DOHH2 (cell line): ENCODE measurements at regions not wholly inside any gene's neighbourhood (a gene's known extent, or its start where the extent isn't known, plus 50 kb on each side); places are given as distances from the start of the nearest gene placed in this dataset.

Source experiments
- H3F3A ChIP-seq: fragments of 200-600 bp; sonication (generic), shearing (Covaris generic); 2 replicates; pipeline ENCODE4 v1.6.0; 2016; ENCODE audit warnings: antibody characterized with exemption, mild to moderate bottlenecking; ENCODE audit not compliant: control insufficient read depth, insufficient read depth
- H3K27ac ChIP-seq: fragments of 200-600 bp; sonication (generic); 2 replicates; pipeline ENCODE4 v1.5.1; 2014; ENCODE audit warnings: low read depth, mild to moderate bottlenecking, low read length, moderate library complexity
- H3K27me3 ChIP-seq: fragments of 200-600 bp; sonication (generic); 2 replicates; pipeline ENCODE4 v1.6.1; 2014; ENCODE audit warnings: mild to moderate bottlenecking, low read length, mixed read lengths; ENCODE audit not compliant: control insufficient read depth
- H3K36me3 ChIP-seq: fragments of 200-600 bp; sonication (generic); 2 replicates; pipeline ENCODE4 v1.6.1; 2014; ENCODE audit warnings: mild to moderate bottlenecking, low read length, moderate library complexity, mixed read lengths; ENCODE audit not compliant: control insufficient read depth
- H3K4me1 ChIP-seq: fragments of 200-600 bp; sonication (generic); 2 replicates; pipeline ENCODE4 v1.6.1; 2014; ENCODE audit warnings: mild to moderate bottlenecking, low read length, mixed read lengths; ENCODE audit not compliant: control insufficient read depth
- H3K4me2 ChIP-seq: fragments of 200-600 bp; sonication (generic); 2 replicates; pipeline ENCODE4 v1.6.0; 2014; ENCODE audit warnings: mild to moderate bottlenecking, low read length, moderate library complexity
- H3K4me3 ChIP-seq: fragments of 200-600 bp; sonication (generic); 2 replicates; pipeline ENCODE4 v1.5.1; 2014; ENCODE audit warnings: mild to moderate bottlenecking, low read length, mixed read lengths
- H3K79me2 ChIP-seq: fragments of 200-600 bp; sonication (generic); 2 replicates; pipeline ENCODE4 v1.6.1; 2014; ENCODE audit warnings: mild to moderate bottlenecking, low read length, mixed read lengths; ENCODE audit not compliant: control insufficient read depth
- H3K9me2 ChIP-seq: fragments of 200-600 bp; sonication (generic); replicated peaks from 2 replicates; pipeline ENCODE4 v1.6.1; 2014; ENCODE audit warnings: mild to moderate bottlenecking, low read length, mixed read lengths; ENCODE audit not compliant: control insufficient read depth
- H3K9me3 ChIP-seq: fragments of 200-600 bp; sonication (generic); 2 replicates; pipeline ENCODE4 v1.6.1; 2014; ENCODE audit warnings: antibody characterized with exemption, low read length, mixed read lengths; ENCODE audit not compliant: control insufficient read depth, insufficient read depth
- H4K20me1 ChIP-seq: fragments of 200-600 bp; sonication (generic); 2 replicates; pipeline ENCODE4 v1.6.0; 2014; ENCODE audit warnings: low read depth, mild to moderate bottlenecking, antibody characterized with exemption, low read length, moderate library complexity; ENCODE audit not compliant: control insufficient read depth, insufficient read depth
- EZH2phosphoT487 ChIP-seq: fragments of 200-600 bp; sonication (generic); IDR thresholded peaks from 2 replicates; pipeline ENCODE4 v1.6.1; 2017; ENCODE audit warnings: borderline replicate concordance, mild to moderate bottlenecking, antibody characterized with exemption, low read length, moderate library complexity, mixed read lengths
- TF ChIP-seq, protein P1 (sequence below): fragments of 200-600 bp; sonication (generic); IDR thresholded peaks from one replicate; pipeline ENCODE4 v1.5.1; 2014; ENCODE audit warnings: antibody characterized with exemption, mild to moderate bottlenecking, low read depth, low read length; ENCODE audit not compliant: poor library complexity, severe bottlenecking

DNA sequence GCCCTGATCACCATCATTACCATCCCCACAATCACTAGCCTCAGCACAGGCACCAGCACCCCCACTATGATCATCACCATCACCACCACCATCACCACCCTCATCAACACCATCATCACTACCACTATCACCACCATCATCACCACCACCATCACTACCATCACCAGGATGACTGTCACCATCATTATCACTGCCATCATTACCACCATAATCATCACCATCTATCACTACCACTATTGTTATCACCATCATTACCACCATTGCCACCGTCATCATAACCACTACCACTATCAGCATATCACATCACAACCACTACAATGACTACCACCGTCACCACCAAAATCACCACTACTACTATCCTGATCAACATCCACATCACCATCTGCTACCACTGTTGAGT is 57.3 kb upstream of the CASZ1 start:
- Histone ChIP-seq H3K4me3 (no peak overlapping the region), H4K20me1 (no peaks in the 10 kb centered on the region), H3K9me3 (no peaks in the 10 kb centered on the region), H3F3A (no peaks in the 10 kb centered on the region), H3K9me2 (no peaks in the 10 kb centered on the region), H3K79me2 (no peaks in the 10 kb centered on the region), H3K4me2 (no peak overlapping the region), H3K36me3 (no peaks in the 10 kb centered on the region), H3K27ac (no peak overlapping the region), H3K4me1 (no peaks in the 10 kb centered on the region), H3K27me3 (no peaks in the 10 kb centered on the region)
- no peak for TF ChIP-seq EZH2phosphoT487
- TF ChIP-seq, protein P1, sequence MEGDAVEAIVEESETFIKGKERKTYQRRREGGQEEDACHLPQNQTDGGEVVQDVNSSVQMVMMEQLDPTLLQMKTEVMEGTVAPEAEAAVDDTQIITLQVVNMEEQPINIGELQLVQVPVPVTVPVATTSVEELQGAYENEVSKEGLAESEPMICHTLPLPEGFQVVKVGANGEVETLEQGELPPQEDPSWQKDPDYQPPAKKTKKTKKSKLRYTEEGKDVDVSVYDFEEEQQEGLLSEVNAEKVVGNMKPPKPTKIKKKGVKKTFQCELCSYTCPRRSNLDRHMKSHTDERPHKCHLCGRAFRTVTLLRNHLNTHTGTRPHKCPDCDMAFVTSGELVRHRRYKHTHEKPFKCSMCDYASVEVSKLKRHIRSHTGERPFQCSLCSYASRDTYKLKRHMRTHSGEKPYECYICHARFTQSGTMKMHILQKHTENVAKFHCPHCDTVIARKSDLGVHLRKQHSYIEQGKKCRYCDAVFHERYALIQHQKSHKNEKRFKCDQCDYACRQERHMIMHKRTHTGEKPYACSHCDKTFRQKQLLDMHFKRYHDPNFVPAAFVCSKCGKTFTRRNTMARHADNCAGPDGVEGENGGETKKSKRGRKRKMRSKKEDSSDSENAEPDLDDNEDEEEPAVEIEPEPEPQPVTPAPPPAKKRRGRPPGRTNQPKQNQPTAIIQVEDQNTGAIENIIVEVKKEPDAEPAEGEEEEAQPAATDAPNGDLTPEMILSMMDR = no peak

DNA sequence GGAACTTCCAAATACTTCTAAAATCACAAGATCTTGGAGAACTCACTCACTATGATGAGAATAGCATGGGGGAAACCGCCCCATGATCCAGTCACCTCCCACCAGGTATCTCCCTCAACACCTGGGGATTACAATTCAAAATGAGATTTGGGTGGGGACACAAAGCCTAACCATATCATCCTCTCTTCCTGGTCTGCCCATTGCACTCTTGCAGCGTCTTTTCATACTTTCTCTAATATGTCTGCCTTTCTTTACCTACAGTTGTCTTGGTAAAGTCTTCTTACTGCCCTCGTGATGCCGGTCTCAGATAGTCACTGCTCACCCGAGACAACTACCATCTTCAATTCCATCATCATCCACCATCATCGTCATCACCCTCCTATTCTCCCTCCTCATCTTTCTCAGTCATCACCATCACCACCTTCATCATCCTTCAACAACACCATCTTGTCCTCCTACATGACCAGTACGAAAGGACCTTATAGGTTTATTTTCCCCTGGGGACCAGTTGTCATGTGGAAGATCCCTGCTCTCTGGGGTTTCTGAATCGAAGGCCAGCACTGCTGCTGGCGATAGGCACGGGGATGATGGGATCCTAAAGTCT is 58.5 kb upstream of the CASZ1 start:
- H3K36me3 ChIP-seq = no peaks in the 10 kb centered on the region
- no peaks in the 10 kb centered on the region for H3K79me2 ChIP-seq
- TF ChIP-seq, protein P1 = no peak
- TF ChIP-seq EZH2phosphoT487 = no peak

DNA sequence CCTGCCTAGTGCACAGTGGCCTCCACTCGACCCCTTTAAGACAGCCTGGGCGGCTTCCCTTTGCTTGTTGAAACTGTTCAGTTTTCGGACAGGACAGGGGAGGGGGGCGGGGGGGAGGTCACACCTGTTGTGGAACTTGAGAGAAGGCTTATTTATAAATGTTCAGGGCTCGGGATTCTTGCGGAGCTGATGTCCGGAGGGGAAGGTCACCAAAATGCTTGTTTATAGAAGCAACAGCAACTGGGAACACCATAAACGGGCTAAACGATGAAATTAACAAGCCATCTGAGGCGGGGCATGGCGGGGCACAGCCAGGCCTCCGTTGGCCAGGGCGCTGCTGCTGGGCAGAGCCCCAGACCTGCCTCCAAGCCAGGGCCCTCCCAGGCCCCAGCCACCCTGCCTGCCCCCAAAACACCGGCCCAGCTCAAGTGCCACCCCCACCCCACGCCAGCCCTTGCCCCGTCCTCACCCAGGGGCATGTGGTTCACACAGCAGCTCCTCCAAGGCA is 59.8 kb upstream of the CASZ1 start:
- no peak overlapping the region for H3K4me2 ChIP-seq
- H3K36me3 ChIP-seq = no peaks in the 10 kb centered on the region
- H3K27ac ChIP-seq = no peak overlapping the region
- no peaks in the 10 kb centered on the region for H3F3A ChIP-seq
- no peak overlapping the region for H3K4me3 ChIP-seq
- no peaks in the 10 kb centered on the region for H3K9me3 ChIP-seq
- H3K79me2 ChIP-seq = no peaks in the 10 kb centered on the region
- no peaks in the 10 kb centered on the region for H4K20me1 ChIP-seq
- no peaks in the 10 kb centered on the region for H3K4me1 ChIP-seq
- no peak for TF ChIP-seq EZH2phosphoT487
- TF ChIP-seq, protein P1 = no peak
- H3K9me2 ChIP-seq = no peaks in the 10 kb centered on the region
- H3K27me3 ChIP-seq = no peaks in the 10 kb centered on the region

More for the DNA sequence above, 58.5 kb upstream of the CASZ1 start:
- Histone ChIP-seq H3K4me3 (no peak overlapping the region), H3K4me1 (no peaks in the 10 kb centered on the region), H3K27ac (no peak overlapping the region), H3K9me3 (no peaks in the 10 kb centered on the region), H3K27me3 (no peaks in the 10 kb centered on the region), H3F3A (no peaks in the 10 kb centered on the region), H3K4me2 (no peak overlapping the region), H3K9me2 (no peaks in the 10 kb centered on the region), H4K20me1 (no peaks in the 10 kb centered on the region)
